SK-N-SH (cell line): ENCODE measurements at regions not wholly inside any gene's neighbourhood (a gene's known extent, or its start where the extent isn't known, plus 50 kb on each side); places are given as distances from the start of the nearest gene placed in this dataset.

Source experiments
- CTCF ChIA-PET: fragments of 300-600, 350-600 bp; formaldehyde crosslinking; extraction: SDS; loops from one replicate; lab custom pipeline; 2021; lab: Yijun Ruan, JAX
- POLR2A ChIA-PET: fragments of 350-600 bp; sonication (Branson Sonifier 250); formaldehyde crosslinking; extraction: SDS; loops from one replicate; lab custom pipeline; 2020; ENCODE audit warnings: antibody characterized with exemption, inconsistent platforms; lab: Yijun Ruan, JAX
- DNase-seq: peaks from one replicate; pipeline ENCODE4 v3.0.0; 2012
- H2AFZ ChIP-seq: fragments of 200-600 bp; sonication (generic); 2 replicates; pipeline ENCODE4 v1.8.1; 2016; ENCODE audit warnings: antibody characterized with exemption, mild to moderate bottlenecking, low read depth
- H3F3A ChIP-seq: fragments of 200-600 bp; sonication (generic); replicated peaks from 2 replicates; pipeline ENCODE3; 2016; ENCODE audit warnings: antibody characterized with exemption, mild to moderate bottlenecking; ENCODE audit not compliant: insufficient read depth
- H3K27ac ChIP-seq, 2 experiments: fragments of 200-500 bp in 1 of 2; fragments of 200-600 bp in 1 of 2; sonication (Bioruptor generic) in 1 of 2; sonication (generic), shearing (Covaris generic) in 1 of 2; 2 replicates each; pipeline versions ENCODE4 v1.5.1 to v1.6.1; 2014 to 2016; ENCODE audit warnings: low read depth in 2 of 2, inconsistent platforms in 1 of 2, low read length in 1 of 2, mild to moderate bottlenecking in 1 of 2, mixed read lengths in 1 of 2
- H3K27me3 ChIP-seq: fragments of 200-600 bp; sonication (generic), shearing (Covaris generic); 2 replicates; pipeline ENCODE4 v1.6.1; 2016; ENCODE audit warnings: mixed run types; ENCODE audit not compliant: insufficient read depth
- H3K36me3 ChIP-seq, 2 experiments: fragments of 200-500 bp in 1 of 2; fragments of 200-600 bp in 1 of 2; sonication (Bioruptor generic) in 1 of 2; sonication (generic) in 1 of 2; replicated peaks in 1 of 2; 2 replicates each; pipeline versions ENCODE3 to v1.5.1; 2014 to 2016; ENCODE audit warnings: low read length in 1 of 2, mild to moderate bottlenecking in 1 of 2; ENCODE audit not compliant: insufficient read depth in 2 of 2, control insufficient read depth in 1 of 2
- H3K4me1 ChIP-seq, 2 experiments: fragments of 200-500 bp in 1 of 2; fragments of 200-600 bp in 1 of 2; sonication (Bioruptor generic) in 1 of 2; sonication (generic), shearing (Covaris generic) in 1 of 2; 2 replicates each; pipeline versions ENCODE4 v1.5.1 to v1.6.1; 2014 to 2016; ENCODE audit warnings: low read depth in 1 of 2, low read length in 1 of 2, mixed run types in 1 of 2; ENCODE audit not compliant: insufficient read depth in 2 of 2, control insufficient read depth in 1 of 2
- H3K4me2 ChIP-seq: fragments of 200-600 bp; sonication (generic), shearing (Covaris generic); 2 replicates; pipeline ENCODE4 v1.6.1; 2017; ENCODE audit warnings: mixed run types
- H3K4me3 ChIP-seq, 2 experiments: fragments of 200-500 bp in 1 of 2; fragments of 200-600 bp in 1 of 2; sonication (Bioruptor generic) in 1 of 2; sonication (generic), shearing (Covaris generic) in 1 of 2; 2 replicates each; pipeline versions ENCODE4 v1.5.1 to v1.8.1; 2014 to 2016; ENCODE audit warnings: low read depth in 2 of 2, inconsistent platforms in 1 of 2, low read length in 1 of 2, mild to moderate bottlenecking in 1 of 2, mixed read lengths in 1 of 2, moderate library complexity in 1 of 2
- H3K79me2 ChIP-seq: fragments of 200-600 bp; sonication (generic); 2 replicates; pipeline ENCODE4 v1.8.1; 2017; ENCODE audit warnings: mild to moderate bottlenecking; ENCODE audit not compliant: insufficient read depth
- H3K9ac ChIP-seq: fragments of 200-600 bp; sonication (generic); 2 replicates; pipeline ENCODE4 v1.6.1; 2017; ENCODE audit warnings: mixed run types
- H3K9me2 ChIP-seq: fragments of 200-600 bp; sonication (generic); 2 replicates; pipeline ENCODE4 v1.6.1; 2017; ENCODE audit warnings: mixed run types
- H3K9me3 ChIP-seq: fragments of 200-600 bp; sonication (generic); 2 replicates; pipeline ENCODE4 v1.6.1; 2017; ENCODE audit warnings: mixed run types, mild to moderate bottlenecking, moderate library complexity
- H4K20me1 ChIP-seq: fragments of 200-600 bp; sonication (generic); 2 replicates; pipeline ENCODE4 v1.6.1; 2017; ENCODE audit warnings: mild to moderate bottlenecking, mixed run types; ENCODE audit not compliant: insufficient read depth
- FOSL2 ChIP-seq: IDR thresholded peaks from 2 replicates; pipeline ENCODE4 v1.4.0; 2012; ENCODE audit warnings: low read depth, mild to moderate bottlenecking, moderate library complexity, borderline replicate concordance
- FOXJ3 ChIP-seq: sonication (generic); formaldehyde crosslinking; IDR thresholded peaks from 2 replicates; pipeline ENCODE4 v1.5.1; 2020; ENCODE audit warnings: mild to moderate bottlenecking, missing genetic modification reagents
- FOXM1 ChIP-seq: IDR thresholded peaks from 2 replicates; pipeline ENCODE4 v1.4.0; 2012; ENCODE audit warnings: low read depth, mild to moderate bottlenecking
- GABPA ChIP-seq: IDR thresholded peaks from 2 replicates; pipeline ENCODE4 v1.4.0; 2012; ENCODE audit warnings: low read depth, mild to moderate bottlenecking
- GATA2 ChIP-seq: sonication (generic); formaldehyde crosslinking; IDR thresholded peaks from 2 replicates; pipeline ENCODE4 v1.5.0; 2020; ENCODE audit warnings: mild to moderate bottlenecking, missing genetic modification reagents
- MEF2A ChIP-seq: IDR thresholded peaks from 2 replicates; pipeline ENCODE4 v1.4.0; 2012; ENCODE audit warnings: low read depth, borderline replicate concordance
- MXI1 ChIP-seq: IDR thresholded peaks from 2 replicates; pipeline ENCODE4 v1.6.1; 2012; ENCODE audit warnings: mild to moderate bottlenecking, low read depth, low read length, improper control_type of control experiment
- NFIC ChIP-seq: IDR thresholded peaks from 2 replicates; pipeline ENCODE4 v1.4.0; 2012; ENCODE audit warnings: borderline replicate concordance
- NRF1 ChIP-seq: IDR thresholded peaks from 2 replicates; pipeline ENCODE4 v1.6.1; 2012; ENCODE audit warnings: low read depth, mild to moderate bottlenecking, low read length
- POLR2AphosphoS5 ChIP-seq: IDR thresholded peaks from 2 replicates; pipeline ENCODE4 v1.6.1; 2012; ENCODE audit warnings: low read depth, low read length
- RFX5 ChIP-seq: IDR thresholded peaks from 2 replicates; pipeline ENCODE4 v1.6.1; 2012; ENCODE audit warnings: mild to moderate bottlenecking, improper control_type of control experiment, low read length
- SIN3A ChIP-seq: IDR thresholded peaks from 2 replicates; pipeline ENCODE4 v1.6.1; 2012; ENCODE audit warnings: low read depth, mild to moderate bottlenecking, low read length, moderate library complexity, borderline replicate concordance
- TAF1 ChIP-seq: IDR thresholded peaks from 2 replicates; pipeline ENCODE4 v1.6.1; 2012; ENCODE audit warnings: low read depth, mild to moderate bottlenecking, low read length, moderate library complexity, borderline replicate concordance
- TCF12 ChIP-seq: IDR thresholded peaks from 2 replicates; pipeline ENCODE4 v1.4.0; 2012
- YY1 ChIP-seq: IDR thresholded peaks from 2 replicates; pipeline ENCODE4 v1.4.0; 2012; ENCODE audit warnings: low read depth, mild to moderate bottlenecking
- WGBS: methylation state at CpG from one replicate; pipeline ENCODE4 v1.1.6; 2017; ENCODE audit warnings: low lambda C conversion rate; 5-methylcytosine and 5-hydroxymethylcytosine counted together
- TF ChIP-seq, protein P1 (sequence below): IDR thresholded peaks from 2 replicates; pipeline ENCODE4; 2012
- TF ChIP-seq, protein P2 (sequence below): fragments of 150-350 bp; IDR thresholded peaks from 2 replicates; pipeline ENCODE4 v1.6.1; 2016; ENCODE audit warnings: mild to moderate bottlenecking, low read depth, low read length
- TF ChIP-seq, protein P3 (sequence below): IDR thresholded peaks from 2 replicates; pipeline ENCODE4 v1.4.0; 2012; ENCODE audit warnings: low read depth, borderline replicate concordance
- TF ChIP-seq, protein P4 (sequence below): fragments of 150-350 bp; IDR thresholded peaks from 2 replicates; pipeline ENCODE4 v1.6.1; 2017; ENCODE audit warnings: antibody characterized with exemption, low read length, low read depth, borderline replicate concordance
- TF ChIP-seq, protein P5 (sequence below): IDR thresholded peaks from 2 replicates; pipeline ENCODE4 v1.4.0; 2012; ENCODE audit warnings: low read depth, borderline replicate concordance

DNA sequence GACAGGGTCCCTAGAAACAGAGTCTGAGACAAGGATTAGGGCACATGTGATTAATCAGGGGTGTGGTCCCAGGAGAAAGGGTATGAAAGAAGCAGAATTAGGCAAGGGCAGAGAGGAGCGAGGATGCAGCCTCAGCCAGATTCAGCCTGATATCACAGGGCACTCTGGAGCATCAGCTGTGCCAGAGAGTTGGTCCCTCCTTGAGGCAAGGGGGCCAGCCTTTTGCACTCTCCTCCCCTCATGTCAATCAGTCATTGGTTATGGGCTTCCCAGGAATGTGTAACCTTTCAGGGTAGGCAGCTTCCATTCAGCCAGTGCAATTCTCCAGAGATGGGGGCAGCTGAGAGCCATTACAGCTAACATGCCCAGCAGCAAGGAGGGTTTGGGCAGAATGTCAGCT lies 152.6 kb upstream of the LHX1 start:
- CTCF ChIA-PET, result no interaction called here
- WGBS, result 29% methylated on average over 1 of the region's 1 CpG

DNA sequence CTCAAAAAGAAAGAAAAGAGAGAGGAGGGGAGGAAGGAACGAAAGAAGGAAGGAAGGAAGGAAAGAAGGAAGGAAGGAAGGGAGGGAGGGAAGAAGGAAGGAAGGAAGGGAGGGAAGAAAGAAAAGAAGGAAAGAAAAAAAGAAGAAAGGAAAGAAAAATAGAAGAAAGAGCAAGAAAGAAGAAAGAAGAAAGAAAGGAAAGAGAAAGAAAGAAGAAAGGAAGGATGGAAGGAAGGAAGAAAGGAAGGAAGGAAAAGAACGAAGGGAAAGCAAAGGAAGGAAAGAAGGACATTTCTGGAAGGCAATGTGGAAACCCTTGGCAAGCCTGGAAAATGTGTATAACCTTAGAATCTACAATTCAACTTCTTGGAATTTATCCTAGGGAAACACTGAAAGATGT lies 150.4 kb upstream of the LHX1 start:
- Histone ChIP-seq H3K9me3 (no peaks in the 10 kb centered on the region), H3K4me2 (no peak overlapping the region)
- 25% methylated on average over 2 of the region's 2 CpGs for WGBS

More for the DNA sequence above, 152.6 kb upstream of the LHX1 start:
- Histone ChIP-seq H3K4me1 (no peaks in the 10 kb centered on the region), H3K27ac (no peak overlapping the region), H3K4me2 (no peak overlapping the region), H3K9me2 (no peaks in the 10 kb centered on the region), H3K36me3 (no peaks in the 10 kb centered on the region), H3F3A (no peaks in the 10 kb centered on the region), H2AFZ (no peak overlapping the region), H3K79me2 (no peaks in the 10 kb centered on the region), H3K9me3 (no peaks in the 10 kb centered on the region), H3K27me3 (no peaks in the 10 kb centered on the region), H3K9ac (no peak overlapping the region), H3K4me3 (no peak overlapping the region), H4K20me1 (no peaks in the 10 kb centered on the region)
- POLR2A ChIA-PET, result no interaction called here
- no peak for DNase-seq
- TF ChIP-seq RFX5 (no peak), MXI1 (no peak), NFIC (no peak), SIN3A (no peak), FOXM1 (no peak), FOXJ3 (CRISPR knock-in tag) (no peak), NRF1 (no peak), GATA2 (CRISPR knock-in tag) (no peak), FOSL2 (no peak), YY1 (no peak), TAF1 (no peak), MEF2A (no peak)
- TF ChIP-seq, protein P1, sequence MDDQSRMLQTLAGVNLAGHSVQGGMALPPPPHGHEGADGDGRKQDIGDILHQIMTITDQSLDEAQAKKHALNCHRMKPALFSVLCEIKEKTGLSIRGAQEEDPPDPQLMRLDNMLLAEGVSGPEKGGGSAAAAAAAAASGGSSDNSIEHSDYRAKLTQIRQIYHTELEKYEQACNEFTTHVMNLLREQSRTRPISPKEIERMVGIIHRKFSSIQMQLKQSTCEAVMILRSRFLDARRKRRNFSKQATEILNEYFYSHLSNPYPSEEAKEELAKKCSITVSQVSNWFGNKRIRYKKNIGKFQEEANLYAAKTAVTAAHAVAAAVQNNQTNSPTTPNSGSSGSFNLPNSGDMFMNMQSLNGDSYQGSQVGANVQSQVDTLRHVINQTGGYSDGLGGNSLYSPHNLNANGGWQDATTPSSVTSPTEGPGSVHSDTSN, result no peak
- TF ChIP-seq, protein P2, sequence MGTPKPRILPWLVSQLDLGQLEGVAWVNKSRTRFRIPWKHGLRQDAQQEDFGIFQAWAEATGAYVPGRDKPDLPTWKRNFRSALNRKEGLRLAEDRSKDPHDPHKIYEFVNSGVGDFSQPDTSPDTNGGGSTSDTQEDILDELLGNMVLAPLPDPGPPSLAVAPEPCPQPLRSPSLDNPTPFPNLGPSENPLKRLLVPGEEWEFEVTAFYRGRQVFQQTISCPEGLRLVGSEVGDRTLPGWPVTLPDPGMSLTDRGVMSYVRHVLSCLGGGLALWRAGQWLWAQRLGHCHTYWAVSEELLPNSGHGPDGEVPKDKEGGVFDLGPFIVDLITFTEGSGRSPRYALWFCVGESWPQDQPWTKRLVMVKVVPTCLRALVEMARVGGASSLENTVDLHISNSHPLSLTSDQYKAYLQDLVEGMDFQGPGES, result no peak
- TF ChIP-seq, protein P3, sequence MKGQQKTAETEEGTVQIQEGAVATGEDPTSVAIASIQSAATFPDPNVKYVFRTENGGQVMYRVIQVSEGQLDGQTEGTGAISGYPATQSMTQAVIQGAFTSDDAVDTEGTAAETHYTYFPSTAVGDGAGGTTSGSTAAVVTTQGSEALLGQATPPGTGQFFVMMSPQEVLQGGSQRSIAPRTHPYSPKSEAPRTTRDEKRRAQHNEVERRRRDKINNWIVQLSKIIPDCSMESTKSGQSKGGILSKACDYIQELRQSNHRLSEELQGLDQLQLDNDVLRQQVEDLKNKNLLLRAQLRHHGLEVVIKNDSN, result no peak

More for the DNA sequence above, 150.4 kb upstream of the LHX1 start:
- H3K9me2 ChIP-seq, result no peaks in the 10 kb centered on the region
- no peaks in the 10 kb centered on the region; the same call in 1 of the 2 replicates for H3K27me3 ChIP-seq
- peaks cover 0 to 6% of the 10 kb centered on the region in 2 experiments; a peak in 1 of 4 replicates for H3K4me1 ChIP-seq
- no peaks in the 10 kb centered on the region for H3K79me2 ChIP-seq
- TF ChIP-seq TCF12, result no peak
- no peak for TF ChIP-seq NRF1
- TF ChIP-seq, protein P1, result no peak
- TF ChIP-seq, protein P4, sequence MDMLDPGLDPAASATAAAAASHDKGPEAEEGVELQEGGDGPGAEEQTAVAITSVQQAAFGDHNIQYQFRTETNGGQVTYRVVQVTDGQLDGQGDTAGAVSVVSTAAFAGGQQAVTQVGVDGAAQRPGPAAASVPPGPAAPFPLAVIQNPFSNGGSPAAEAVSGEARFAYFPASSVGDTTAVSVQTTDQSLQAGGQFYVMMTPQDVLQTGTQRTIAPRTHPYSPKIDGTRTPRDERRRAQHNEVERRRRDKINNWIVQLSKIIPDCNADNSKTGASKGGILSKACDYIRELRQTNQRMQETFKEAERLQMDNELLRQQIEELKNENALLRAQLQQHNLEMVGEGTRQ, result no peak
- TF ChIP-seq GATA2 (CRISPR knock-in tag), result no peak
- TF ChIP-seq FOXM1, result no peak
- TF ChIP-seq GABPA, result no peak
- TF ChIP-seq, protein P5, sequence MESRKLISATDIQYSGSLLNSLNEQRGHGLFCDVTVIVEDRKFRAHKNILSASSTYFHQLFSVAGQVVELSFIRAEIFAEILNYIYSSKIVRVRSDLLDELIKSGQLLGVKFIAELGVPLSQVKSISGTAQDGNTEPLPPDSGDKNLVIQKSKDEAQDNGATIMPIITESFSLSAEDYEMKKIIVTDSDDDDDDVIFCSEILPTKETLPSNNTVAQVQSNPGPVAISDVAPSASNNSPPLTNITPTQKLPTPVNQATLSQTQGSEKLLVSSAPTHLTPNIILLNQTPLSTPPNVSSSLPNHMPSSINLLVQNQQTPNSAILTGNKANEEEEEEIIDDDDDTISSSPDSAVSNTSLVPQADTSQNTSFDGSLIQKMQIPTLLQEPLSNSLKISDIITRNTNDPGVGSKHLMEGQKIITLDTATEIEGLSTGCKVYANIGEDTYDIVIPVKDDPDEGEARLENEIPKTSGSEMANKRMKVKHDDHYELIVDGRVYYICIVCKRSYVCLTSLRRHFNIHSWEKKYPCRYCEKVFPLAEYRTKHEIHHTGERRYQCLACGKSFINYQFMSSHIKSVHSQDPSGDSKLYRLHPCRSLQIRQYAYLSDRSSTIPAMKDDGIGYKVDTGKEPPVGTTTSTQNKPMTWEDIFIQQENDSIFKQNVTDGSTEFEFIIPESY, result no peak
- no peak for TF ChIP-seq MXI1
- no peak for TF ChIP-seq POLR2AphosphoS5
- no peak overlapping the region for H3K4me3 ChIP-seq
- ChIA-PET POLR2A (no interaction called here), CTCF (interaction anchor here (1.2 kb wide), 1 partner anchor 31 kb away, joined by 3 read pairs; no protein-coding TSS in a partner anchor)
- no peaks in the 10 kb centered on the region for H3F3A ChIP-seq
- no peaks in the 10 kb centered on the region for H4K20me1 ChIP-seq
- H2AFZ ChIP-seq, result no peak overlapping the region
- H3K9ac ChIP-seq, result no peak overlapping the region
- H3K27ac ChIP-seq, result no peak overlapping the region
- no peak for DNase-seq
- H3K36me3 ChIP-seq, result no peaks in the 10 kb centered on the region
